ENCODE measurements at regions not wholly inside any gene's neighbourhood (a gene's known extent, or its start where the extent isn't known, plus 50 kb on each side); places are given as distances from the start of the nearest gene placed in this dataset.

DNA sequence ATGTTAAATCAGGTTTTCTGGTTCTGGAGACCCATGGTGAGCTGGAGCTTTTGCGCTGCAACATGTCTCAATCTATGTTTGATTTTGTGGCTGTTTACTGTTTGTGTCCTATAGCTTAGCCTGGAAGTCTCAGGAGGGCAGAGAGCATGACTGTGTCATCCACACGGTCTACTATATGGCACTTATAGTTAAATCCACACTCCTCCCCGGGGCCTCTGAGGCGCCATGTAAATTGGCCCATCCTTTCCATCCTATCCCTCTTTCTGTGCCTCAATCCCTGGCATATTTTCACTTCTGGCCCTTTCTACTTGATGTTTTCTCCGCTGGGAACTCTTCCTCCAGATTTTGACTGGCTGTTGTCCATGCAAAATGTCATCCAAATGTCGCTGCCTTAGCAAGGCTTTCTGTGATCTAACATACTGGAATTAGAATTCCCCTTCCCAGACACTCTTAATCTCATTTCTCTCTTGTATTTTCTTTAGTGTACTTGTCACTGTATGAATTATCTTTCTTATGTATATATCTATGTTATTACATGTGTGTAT lies 560.8 kb upstream of the RGMA start:
- no peak for TF ChIP-seq POLR2AphosphoS5 (IDR thresholded peaks at IDR 0.05; ENCODE audit: borderline replicate concordance, low read depth, low read length)
- no peak for TF ChIP-seq EZH2 (IDR thresholded peaks at IDR 0.05)
- no peak for TF ChIP-seq FOXP2 (optimal IDR thresholded peaks at IDR 0.05; ENCODE audit: control extremely low read depth, extremely low read length, insufficient read depth)

Data from SK-N-MC (cell line).